WTC11 (cell line): ENCODE measurements at regions not wholly inside any gene's neighbourhood (a gene's known extent, or its start where the extent isn't known, plus 50 kb on each side); places are given as distances from the start of the nearest gene placed in this dataset.

Source experiments
- E2F5 ChIP-seq: sonication (generic); formaldehyde crosslinking; IDR thresholded peaks from 2 replicates; pipeline ENCODE4 v1.8.1; 2022; ENCODE audit warnings: mild to moderate bottlenecking, moderate library complexity, missing genetic modification reagents
- ELF4 ChIP-seq: sonication (generic); formaldehyde crosslinking; IDR thresholded peaks from 2 replicates; pipeline ENCODE4 v1.8.1; 2022; ENCODE audit warnings: low read depth, mild to moderate bottlenecking, moderate library complexity, missing genetic modification reagents
- ETV6 ChIP-seq: sonication (generic); formaldehyde crosslinking; IDR thresholded peaks from 2 replicates; pipeline ENCODE4 v1.8.1; 2022; ENCODE audit warnings: mild to moderate bottlenecking, missing genetic modification reagents
- FOXJ3 ChIP-seq: sonication (generic); formaldehyde crosslinking; IDR thresholded peaks from 2 replicates; pipeline ENCODE4 v1.9.0; 2021; ENCODE audit warnings: missing genetic modification reagents, mild to moderate bottlenecking, borderline replicate concordance
- MYBL2 ChIP-seq: sonication (generic); formaldehyde crosslinking; IDR thresholded peaks from 2 replicates; pipeline ENCODE4 v1.8.1; 2023; ENCODE audit warnings: mild to moderate bottlenecking, moderate library complexity, missing genetic modification reagents
- RELA ChIP-seq: sonication (generic); formaldehyde crosslinking; IDR thresholded peaks from 2 replicates; pipeline ENCODE4 v1.8.1; 2022; ENCODE audit warnings: missing genetic modification reagents, mild to moderate bottlenecking, borderline replicate concordance
- SP1 ChIP-seq: sonication (generic); formaldehyde crosslinking; conservative IDR thresholded peaks from 2 replicates; pipeline ENCODE4 v1.8.1; 2022; ENCODE audit warnings: missing genetic modification reagents
- ZNF121 ChIP-seq: sonication (generic); formaldehyde crosslinking; IDR thresholded peaks from 2 replicates; pipeline ENCODE4 v1.8.0; 2023; ENCODE audit warnings: missing genetic modification reagents
- ZNF317 ChIP-seq: sonication (generic); formaldehyde crosslinking; IDR thresholded peaks from 2 replicates; pipeline ENCODE4 v1.8.1; 2023; ENCODE audit warnings: low read depth, mild to moderate bottlenecking, moderate library complexity, missing genetic modification reagents, borderline replicate concordance
- ZNF423 ChIP-seq: fragments of 250-450 bp; sonication (Bioruptor Pico); IDR thresholded peaks from 2 replicates; pipeline ENCODE4 v2.1.2; 2022; ENCODE audit warnings: mild to moderate bottlenecking, moderate library complexity
- TF ChIP-seq, protein P1 (sequence below): fragments of 200-600 bp; IDR thresholded peaks from 2 replicates; pipeline ENCODE4 v1.8.0; 2022; ENCODE audit warnings: antibody characterized with exemption
- TF ChIP-seq, protein P2 (sequence below): sonication (generic); formaldehyde crosslinking; IDR thresholded peaks from 2 replicates; pipeline ENCODE4 v1.8.1; 2022; ENCODE audit warnings: low read depth, mild to moderate bottlenecking, moderate library complexity, missing genetic modification reagents, borderline replicate concordance
- TF ChIP-seq, protein P3 (sequence below): sonication (generic); formaldehyde crosslinking; IDR thresholded peaks from 2 replicates; pipeline ENCODE4 v1.8.1; 2022; ENCODE audit warnings: mild to moderate bottlenecking, missing genetic modification reagents, moderate library complexity, borderline replicate concordance
- TF ChIP-seq, protein P4 (sequence below): fragments of 250-450 bp; sonication (Bioruptor Pico); IDR thresholded peaks from 2 replicates; pipeline ENCODE4 v2.1.2; 2022; ENCODE audit warnings: mild to moderate bottlenecking, moderate library complexity

DNA sequence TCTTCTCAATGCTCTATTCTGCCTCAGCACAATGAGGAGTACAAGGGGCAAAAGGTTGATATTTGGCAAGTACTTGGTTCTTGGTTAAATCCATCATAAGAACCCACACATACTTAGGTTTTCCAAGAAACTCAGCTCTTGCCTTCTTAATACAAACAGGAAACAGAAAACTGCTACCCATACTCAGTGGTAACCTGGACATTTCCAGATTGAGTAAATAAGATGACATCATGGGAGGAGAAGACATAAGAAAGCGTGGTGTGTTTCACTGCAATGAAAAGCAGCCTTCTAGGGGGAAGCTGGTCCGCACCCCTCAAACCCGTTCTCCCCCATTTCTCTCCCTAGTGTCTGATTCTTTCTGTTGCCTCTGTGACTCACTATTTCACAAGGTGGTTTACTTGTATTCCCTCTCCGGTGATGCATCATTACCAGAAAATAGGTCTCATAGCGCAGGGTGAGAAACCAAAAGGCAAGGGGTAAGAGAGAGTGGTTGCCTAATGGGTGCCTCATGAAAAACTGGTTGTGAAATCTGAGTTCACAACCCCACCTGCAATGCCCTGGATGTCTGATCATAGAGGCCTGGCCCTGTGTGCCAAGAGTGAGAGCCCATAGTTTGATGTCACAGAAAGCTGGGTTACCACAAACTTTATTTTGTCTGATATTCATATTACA, 326.5 kb upstream of the TBX3 start:
- TF ChIP-seq, protein P1, sequence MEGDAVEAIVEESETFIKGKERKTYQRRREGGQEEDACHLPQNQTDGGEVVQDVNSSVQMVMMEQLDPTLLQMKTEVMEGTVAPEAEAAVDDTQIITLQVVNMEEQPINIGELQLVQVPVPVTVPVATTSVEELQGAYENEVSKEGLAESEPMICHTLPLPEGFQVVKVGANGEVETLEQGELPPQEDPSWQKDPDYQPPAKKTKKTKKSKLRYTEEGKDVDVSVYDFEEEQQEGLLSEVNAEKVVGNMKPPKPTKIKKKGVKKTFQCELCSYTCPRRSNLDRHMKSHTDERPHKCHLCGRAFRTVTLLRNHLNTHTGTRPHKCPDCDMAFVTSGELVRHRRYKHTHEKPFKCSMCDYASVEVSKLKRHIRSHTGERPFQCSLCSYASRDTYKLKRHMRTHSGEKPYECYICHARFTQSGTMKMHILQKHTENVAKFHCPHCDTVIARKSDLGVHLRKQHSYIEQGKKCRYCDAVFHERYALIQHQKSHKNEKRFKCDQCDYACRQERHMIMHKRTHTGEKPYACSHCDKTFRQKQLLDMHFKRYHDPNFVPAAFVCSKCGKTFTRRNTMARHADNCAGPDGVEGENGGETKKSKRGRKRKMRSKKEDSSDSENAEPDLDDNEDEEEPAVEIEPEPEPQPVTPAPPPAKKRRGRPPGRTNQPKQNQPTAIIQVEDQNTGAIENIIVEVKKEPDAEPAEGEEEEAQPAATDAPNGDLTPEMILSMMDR, result no peak
- TF ChIP-seq FOXJ3 (CRISPR knock-in tag) (no peak), MYBL2 (CRISPR knock-in tag) (no peak), RELA (CRISPR knock-in tag) (no peak), ETV6 (CRISPR knock-in tag) (no peak), E2F5 (CRISPR knock-in tag) (no peak), ZNF423 (CRISPR knock-in tag) (no peak), ELF4 (CRISPR knock-in tag) (no peak), SP1 (CRISPR knock-in tag) (no peak), ZNF317 (no peak), ZNF121 (no peak)
- TF ChIP-seq, protein P2, sequence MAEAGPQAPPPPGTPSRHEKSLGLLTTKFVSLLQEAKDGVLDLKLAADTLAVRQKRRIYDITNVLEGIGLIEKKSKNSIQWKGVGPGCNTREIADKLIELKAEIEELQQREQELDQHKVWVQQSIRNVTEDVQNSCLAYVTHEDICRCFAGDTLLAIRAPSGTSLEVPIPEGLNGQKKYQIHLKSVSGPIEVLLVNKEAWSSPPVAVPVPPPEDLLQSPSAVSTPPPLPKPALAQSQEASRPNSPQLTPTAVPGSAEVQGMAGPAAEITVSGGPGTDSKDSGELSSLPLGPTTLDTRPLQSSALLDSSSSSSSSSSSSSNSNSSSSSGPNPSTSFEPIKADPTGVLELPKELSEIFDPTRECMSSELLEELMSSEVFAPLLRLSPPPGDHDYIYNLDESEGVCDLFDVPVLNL (CRISPR knock-in tag), result no peak
- TF ChIP-seq, protein P3, sequence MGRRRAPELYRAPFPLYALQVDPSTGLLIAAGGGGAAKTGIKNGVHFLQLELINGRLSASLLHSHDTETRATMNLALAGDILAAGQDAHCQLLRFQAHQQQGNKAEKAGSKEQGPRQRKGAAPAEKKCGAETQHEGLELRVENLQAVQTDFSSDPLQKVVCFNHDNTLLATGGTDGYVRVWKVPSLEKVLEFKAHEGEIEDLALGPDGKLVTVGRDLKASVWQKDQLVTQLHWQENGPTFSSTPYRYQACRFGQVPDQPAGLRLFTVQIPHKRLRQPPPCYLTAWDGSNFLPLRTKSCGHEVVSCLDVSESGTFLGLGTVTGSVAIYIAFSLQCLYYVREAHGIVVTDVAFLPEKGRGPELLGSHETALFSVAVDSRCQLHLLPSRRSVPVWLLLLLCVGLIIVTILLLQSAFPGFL (CRISPR knock-in tag), result no peak
- TF ChIP-seq, protein P4, sequence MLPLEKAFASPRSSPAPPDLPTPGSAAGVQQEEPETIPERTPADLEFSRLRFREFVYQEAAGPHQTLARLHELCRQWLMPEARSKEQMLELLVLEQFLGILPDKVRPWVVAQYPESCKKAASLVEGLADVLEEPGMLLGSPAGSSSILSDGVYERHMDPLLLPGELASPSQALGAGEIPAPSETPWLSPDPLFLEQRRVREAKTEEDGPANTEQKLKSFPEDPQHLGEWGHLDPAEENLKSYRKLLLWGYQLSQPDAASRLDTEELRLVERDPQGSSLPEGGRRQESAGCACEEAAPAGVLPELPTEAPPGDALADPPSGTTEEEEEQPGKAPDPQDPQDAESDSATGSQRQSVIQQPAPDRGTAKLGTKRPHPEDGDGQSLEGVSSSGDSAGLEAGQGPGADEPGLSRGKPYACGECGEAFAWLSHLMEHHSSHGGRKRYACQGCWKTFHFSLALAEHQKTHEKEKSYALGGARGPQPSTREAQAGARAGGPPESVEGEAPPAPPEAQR (CRISPR knock-in tag), result no peak
